GM18520 (cell line): ENCODE measurements at regions not wholly inside any gene's neighbourhood (a gene's known extent, or its start where the extent isn't known, plus 50 kb on each side); places are given as distances from the start of the nearest gene placed in this dataset.

ENCODE experiments used
- ATAC-seq: cut with Tn5 transposase; IDR thresholded peaks from one replicate; pipeline ENCODE4 v1.9.1; 2021; ENCODE audit not compliant: unreplicated experiment

DNA sequence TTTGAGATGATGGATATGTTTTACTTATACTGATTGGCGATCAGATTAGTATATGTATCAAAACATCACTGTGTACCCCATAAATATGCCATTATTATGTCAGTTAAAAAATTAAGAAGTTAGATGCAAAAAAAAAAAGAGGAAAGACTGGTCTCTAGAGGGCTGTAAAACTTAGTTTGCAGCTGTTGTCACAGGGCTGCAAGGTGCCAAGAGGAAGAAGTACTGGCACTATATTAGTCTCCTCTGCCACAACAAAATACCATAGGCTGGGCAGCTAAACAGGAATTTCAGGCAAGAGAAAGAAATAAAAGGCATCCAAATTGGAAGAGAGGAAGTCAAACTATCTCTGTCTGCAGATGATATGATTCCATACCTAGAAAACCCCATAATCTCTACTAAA is 177.8 kb upstream of the PLPP4 start:
- no peak for ATAC-seq

DNA sequence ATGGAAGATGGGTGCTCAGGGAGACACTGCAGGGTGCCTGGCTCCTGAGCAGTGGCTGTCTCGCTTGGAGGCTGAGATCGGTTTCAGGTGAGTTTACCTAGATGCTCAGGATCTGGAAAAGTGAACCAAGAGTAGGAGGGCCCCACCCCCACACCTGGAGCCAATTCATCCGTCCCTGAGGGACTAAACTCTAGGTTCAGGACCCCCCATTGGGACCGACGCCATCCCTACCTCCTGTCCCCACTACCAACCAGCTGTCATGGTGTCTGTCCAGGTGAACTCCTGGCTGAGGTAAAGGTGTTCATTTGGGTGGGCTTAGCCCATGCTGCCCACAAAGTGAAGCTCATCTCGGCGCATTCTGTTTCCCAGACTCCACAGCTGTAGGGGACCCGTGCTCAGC is 174.6 kb upstream of the PLPP4 start:
- ATAC-seq, result no peak

- ATAC-seq, result no peak
These were observed 174.1 kb upstream of the PLPP4 start for GRCh38 chr10:120282846-120283492.

- ATAC-seq, result no peak
These were observed 171.6 kb upstream of the PLPP4 start for GRCh38 chr10:120285408-120285807.

DNA sequence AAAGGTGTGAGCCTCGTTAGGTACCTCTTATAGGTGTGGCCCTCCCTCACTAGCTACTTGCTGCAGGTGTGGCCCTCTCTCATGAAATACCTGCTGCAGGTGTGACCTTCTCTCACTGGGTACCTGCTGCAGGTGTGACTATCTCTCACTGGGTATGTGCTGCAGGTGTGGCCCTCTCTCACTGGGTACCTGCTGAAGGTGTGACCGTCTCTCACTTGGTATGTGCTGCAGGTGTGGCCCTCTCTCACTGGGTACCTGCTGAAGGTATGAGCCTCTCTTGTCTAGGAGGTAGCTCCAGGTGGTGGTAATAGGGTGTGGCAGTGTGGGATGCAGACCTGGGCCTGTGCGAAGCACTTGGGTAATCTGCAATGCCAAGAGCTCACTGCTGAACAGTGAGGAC is 170.7 kb upstream of the PLPP4 start:
- ATAC-seq, result no peak

DNA sequence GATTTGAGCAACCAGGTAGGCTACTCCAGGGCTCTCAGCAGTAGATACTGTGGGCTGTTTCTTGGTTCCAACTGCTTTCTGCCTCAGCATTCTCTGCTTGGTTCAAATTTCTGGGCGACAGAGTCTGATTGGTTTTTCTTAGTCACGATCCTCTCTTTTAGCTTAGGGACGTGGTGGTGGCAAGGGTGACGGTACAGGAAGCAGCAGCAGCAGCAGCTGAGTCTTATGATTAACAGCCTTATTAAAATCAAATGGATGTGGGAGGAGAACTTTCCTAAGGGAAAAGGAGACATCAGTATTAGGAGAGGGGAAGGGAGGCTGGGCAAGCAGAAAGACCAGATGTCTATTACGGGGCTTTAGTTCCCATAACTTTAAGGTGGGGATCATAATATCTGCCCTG is 156.5 kb upstream of the PLPP4 start:
- no peak for ATAC-seq

GRCh38 chr10:120308589-120308988 is 148.4 kb upstream of the PLPP4 start:
- ATAC-seq, result no peak

- no peak for ATAC-seq
These were observed 143.3 kb upstream of the PLPP4 start for GRCh38 chr10:120313715-120314114.

DNA sequence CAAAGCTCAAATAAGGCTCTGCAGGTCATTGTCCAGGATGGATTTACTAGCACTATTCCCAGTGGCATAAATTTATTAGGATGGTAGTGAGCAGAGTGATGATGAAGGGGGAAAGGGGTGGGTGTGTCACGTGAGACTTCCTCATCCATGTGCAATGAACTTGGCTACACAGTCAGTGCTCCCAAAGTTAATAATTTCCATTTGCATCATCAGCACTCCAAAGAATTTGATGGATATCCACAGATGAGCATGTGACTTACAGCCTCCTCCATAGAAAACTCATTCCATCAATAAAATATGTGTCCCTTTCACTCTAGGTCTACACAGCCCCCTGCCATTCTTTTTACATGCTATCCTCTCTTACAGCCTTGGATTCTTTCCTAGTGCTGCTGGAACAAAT is 142.6 kb upstream of the PLPP4 start:
- no peak for ATAC-seq

- no peak for ATAC-seq
These were observed 138.2 kb upstream of the PLPP4 start for GRCh38 chr10:120318862-120319261.

GRCh38 chr10:120327675-120328074 is 129.4 kb upstream of the PLPP4 start:
- no peak for ATAC-seq

GRCh38 chr10:120328647-120329046 is 128.4 kb upstream of the PLPP4 start:
- ATAC-seq, result no peak

DNA sequence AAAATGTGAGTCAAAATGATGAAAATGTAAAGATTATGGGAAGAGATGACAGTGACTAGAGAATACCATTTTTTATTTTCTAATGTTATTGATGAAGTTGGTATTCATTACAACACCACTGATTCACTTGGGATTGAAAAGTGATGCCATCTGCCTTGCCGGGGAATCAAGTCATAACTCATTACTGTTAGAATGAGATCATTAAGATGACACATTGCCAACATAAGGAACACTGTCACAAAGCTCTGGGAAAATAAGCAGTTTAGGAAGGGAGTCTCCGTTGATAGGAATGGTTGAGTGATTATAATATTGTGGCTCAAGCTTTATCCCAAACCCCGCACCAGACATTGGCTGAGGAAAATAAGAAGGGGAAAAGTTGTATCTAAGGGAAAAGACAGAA is 121.5 kb upstream of the PLPP4 start:
- no peak for ATAC-seq

DNA sequence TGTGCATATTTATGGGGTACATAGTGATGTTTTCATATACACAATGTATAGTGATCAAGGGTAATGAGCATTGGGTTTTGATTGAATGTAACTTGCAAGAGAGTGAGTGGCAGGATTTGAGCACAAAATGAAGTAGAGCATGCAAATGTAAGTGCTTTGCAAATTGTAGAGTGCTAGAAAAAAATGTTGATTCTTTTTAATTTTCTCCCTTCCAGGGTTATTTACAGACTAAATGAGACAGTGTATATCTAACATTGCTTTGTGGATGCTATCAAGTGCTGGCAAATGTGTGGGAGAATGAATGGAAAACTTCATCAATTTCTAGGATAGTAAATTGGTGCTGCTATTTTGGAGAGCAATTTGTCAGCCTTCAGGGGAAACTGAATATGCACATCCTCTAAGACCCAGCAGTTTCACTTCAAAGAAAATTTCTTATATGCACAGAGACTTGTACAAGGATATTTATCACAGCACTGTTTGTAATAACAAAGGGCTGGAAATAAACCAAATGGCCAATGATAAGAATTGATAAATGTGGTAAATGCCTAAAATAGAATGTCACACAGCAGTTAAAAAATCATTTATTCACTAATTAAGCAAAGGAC is 120.6 kb upstream of the PLPP4 start:
- ATAC-seq, result no peak

DNA sequence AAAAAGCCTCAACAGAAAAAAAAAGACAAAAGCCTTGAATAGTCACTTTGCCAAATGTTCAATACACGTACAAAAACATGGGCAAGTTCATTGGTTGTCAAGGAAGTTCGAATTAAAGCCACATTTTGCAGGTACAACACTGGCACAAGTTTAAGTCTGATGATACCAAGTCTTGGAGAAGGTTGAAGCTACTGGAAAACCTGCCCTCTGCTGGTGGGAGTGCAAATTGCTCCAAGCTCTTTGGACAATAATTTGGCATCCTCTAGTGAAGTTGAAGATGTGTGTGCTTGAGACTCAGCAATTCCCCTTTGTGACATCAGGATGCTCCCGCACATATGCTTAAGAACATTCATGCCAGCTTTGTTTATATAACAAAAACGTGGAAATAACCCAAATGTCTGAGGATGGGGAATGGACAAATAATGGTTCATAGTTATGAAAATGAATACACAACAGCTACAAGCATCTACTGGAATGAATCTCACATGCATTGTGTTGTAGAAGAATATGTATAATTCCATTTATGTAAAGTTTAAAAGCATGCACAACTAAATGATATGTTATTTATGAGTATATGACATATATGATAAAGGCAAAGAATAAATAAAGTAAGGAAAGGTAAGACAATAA is 120.0 kb upstream of the PLPP4 start:
- no peak for ATAC-seq

DNA sequence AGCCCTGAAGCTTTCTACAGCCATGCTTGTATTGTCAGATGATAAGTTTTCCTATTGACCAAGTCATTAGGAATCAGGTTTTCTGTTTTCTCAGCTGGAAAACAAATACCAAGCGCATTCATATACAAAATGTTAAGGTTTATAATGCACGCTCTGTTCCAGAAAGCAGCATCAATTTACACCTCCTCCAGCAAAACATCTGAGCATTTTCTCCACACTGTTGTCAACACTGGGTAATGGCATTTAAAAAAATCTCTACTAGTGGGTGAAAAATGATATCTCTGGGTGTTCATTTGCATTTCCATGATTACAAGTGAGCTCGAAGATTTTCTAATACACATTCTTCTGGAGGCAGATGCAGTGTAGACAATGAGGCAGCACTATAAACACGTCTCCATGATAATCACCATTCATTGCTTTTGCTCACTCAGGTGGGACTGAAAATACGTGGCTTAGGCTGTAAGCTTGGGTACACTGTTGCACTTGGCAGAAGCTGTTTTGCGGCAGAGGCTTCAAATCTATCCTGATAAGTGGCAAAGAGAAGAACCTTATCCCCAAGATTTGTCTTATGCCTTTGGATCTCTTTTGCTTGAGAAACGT is 114.8 kb upstream of the PLPP4 start:
- ATAC-seq, result no peak

DNA sequence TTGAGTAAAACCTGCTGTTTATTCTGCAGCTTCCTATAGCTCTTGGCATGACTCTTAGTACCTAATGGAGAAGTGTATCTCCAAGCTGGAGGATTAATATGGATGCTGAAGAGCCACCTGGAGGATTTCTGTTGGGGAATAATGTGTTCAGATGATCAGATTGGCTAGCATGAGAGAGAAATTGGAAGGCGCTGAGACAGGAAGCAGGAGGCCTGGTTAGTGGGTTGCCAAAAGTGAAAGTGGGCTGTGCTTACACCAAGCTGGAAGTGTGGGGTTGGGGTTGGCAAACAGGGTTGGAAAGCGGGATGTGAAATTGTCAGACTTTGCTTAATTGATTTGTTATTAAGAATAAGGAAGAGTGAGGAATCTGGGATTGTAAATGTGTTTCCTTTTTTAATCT is 111.8 kb upstream of the PLPP4 start:
- no peak for ATAC-seq

- no peak for ATAC-seq
These were observed 109.4 kb upstream of the PLPP4 start for GRCh38 chr10:120347644-120348043.

DNA sequence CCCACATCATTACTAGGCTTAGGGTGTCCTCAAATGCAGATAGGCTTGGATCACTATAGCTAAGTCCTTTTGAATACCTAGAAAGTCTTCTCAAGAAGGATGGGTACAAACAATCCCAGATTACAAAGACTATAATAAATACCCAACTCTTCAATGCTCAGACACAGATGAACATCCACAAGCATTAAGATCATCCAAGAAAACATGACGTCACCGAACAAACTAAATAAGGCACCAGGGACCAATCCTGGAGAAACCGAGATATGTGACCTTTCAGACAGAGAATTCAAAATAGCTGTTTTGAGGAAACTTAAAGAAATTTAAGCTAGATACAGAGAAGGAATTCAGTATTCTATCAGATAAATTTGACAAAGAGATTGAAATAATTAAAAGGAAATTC is 108.0 kb upstream of the PLPP4 start:
- no peak for ATAC-seq

DNA sequence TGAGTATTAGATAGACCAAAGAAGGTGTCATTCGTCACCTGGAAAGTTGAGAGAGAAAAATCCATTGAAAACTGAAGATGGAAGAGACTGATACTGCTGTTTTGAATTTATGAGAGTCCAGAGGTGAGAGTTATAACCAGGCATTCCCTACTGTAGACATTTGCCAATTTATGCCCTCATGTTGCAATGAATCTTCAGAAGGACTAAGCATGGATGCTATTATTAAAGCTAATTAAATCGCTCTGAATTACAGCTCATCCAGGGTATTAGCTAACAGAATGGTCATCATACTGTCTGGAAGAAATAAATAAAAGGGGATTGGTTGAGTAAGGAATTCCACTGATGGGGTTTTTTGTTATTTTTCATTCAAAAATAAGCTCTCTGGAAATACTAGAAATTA is 101.6 kb upstream of the PLPP4 start:
- no peak for ATAC-seq

- no peak for ATAC-seq
These were observed 96.5 kb upstream of the PLPP4 start for GRCh38 chr10:120360571-120360970.

DNA sequence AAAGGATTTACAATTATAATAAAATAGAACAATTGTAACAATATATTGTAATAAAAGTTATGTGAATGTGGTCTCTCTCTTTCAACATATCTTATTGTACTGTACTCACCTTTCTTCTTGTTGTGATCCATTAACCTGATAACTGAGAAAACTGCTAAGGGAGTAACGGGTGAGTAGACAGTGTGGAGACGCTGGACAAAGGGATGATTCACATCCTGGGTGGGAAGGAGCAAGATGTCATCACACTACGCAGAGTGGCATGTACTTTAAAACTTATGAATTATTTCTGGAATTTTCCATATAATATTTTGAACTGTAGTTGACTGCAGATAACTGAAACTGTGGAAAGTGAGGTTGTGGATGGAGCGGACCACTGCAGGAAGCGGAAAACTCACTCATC is 91.2 kb upstream of the PLPP4 start:
- no peak for ATAC-seq
